ENCODE measurements at regions not wholly inside any gene's neighbourhood (a gene's known extent, or its start where the extent isn't known, plus 50 kb on each side); places are given as distances from the start of the nearest gene placed in this dataset.

DNA sequence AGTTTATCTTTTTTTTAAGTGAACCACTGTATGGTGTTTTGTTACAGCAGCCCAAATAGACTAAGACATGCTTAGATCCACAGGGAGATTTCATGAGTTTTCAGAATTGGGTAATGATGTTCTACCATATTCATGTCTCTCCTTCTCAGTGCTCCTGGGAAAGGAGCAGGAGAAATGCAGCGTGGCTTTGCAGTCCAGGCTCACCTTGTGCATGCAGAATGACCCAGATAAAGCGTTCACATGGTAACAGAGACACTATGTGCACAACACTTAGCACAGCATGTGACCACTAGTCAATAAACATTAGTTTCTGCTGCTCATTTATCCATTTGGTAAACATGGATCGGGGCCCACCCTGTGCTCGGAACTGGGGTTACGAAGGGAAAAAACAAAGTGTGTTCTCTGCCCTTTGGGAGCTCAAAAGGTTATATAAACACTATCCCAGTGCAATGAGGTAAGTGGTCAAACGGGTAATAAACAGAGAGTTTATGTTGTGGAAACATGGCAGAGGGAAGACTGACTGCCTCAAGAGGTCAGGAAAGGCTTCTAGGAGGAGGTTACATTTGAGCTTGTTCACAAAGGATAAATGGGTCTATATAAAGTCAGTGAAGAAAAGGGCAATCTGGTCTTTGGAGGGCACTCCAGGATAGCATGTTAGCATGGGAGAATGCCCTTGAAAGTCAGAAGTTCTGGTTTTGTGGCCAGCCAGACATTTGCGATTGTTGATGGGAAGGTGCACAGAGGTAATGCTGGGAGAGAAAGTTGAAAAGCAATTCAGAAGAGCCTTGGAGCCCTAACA is 299.2 kb downstream of the TDRD15 start:
- no peaks in the 10 kb centered on the region for H3K9me3 ChIP-seq (ENCODE audit: low read length)
- H3K4me1 ChIP-seq (ENCODE audit: insufficient read depth, low read length): no peaks in the 10 kb centered on the region
- no peak overlapping the region for H3K27ac ChIP-seq (ENCODE audit: low read depth, low read length)
- no peak overlapping the region for H3K9ac ChIP-seq (ENCODE audit: low read length)
- H3K4me3 ChIP-seq (ENCODE audit: low read depth in 1 of 2, low read length in 2 of 2): no peak overlapping the region
- H3K36me3 ChIP-seq (ENCODE audit: insufficient read depth, low read length): no peaks in the 10 kb centered on the region
- H3K27me3 ChIP-seq (ENCODE audit: control insufficient read depth in 1 of 2, insufficient read depth in 2 of 2, low read length in 2 of 2): no peaks in the 10 kb centered on the region

DNA sequence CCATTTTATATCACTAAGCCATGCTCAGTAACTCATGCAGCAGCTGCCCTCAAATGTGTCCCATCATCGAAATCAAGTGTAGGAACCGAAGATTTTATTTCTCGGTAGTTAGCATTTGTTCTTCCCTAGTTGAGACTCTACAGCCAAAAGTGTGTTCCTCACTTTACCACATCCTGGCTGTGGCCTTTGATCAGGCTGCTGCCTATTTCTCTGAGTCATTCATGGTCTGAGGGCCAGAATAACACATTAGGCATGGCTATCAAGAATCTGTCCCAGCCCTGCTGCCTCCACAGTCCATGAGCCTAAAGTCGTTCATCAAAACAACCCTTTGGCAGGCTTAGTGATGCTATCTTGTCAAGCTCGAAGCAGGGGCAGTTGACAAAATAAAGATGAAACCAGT is 300.1 kb downstream of the TDRD15 start:
- no peak overlapping the region for H3K27ac ChIP-seq (ENCODE audit: low read depth, low read length)
- no peaks in the 10 kb centered on the region for H3K27me3 ChIP-seq (ENCODE audit: control insufficient read depth in 1 of 2, insufficient read depth in 2 of 2, low read length in 2 of 2)
- no peak overlapping the region for H3K4me3 ChIP-seq (ENCODE audit: low read depth in 1 of 2, low read length in 2 of 2)
- no peaks in the 10 kb centered on the region for H3K4me1 ChIP-seq (ENCODE audit: insufficient read depth, low read length)
- no peak overlapping the region for H3K9ac ChIP-seq (ENCODE audit: low read length)
- H3K9me3 ChIP-seq (ENCODE audit: low read length): no peaks in the 10 kb centered on the region
- H3K36me3 ChIP-seq (ENCODE audit: insufficient read depth, low read length): no peaks in the 10 kb centered on the region

DNA sequence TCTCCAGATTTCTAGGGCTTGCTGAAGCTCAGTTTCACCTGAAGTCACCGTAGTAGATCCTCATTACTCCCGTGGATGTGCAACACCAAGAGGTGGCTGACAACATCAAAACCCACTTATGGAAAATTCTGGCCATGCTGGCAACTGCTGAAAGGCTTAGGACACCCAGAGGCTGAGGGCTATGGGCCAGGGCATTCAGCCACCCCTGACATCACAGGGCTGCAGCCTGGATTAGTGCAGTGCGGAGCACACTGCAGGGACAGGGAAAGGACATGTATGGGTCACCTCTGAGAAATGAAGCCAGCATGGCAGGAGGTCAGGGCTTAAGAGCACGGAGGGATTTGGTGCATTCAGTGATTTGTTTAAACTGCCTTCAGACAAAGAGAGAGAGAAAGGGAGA is 300.6 kb downstream of the TDRD15 start:
- Histone ChIP-seq H3K36me3 (ENCODE audit: insufficient read depth, low read length) (no peaks in the 10 kb centered on the region), H3K27me3 (ENCODE audit: control insufficient read depth in 1 of 2, insufficient read depth in 2 of 2, low read length in 2 of 2) (no peaks in the 10 kb centered on the region), H3K4me3 (ENCODE audit: low read depth in 1 of 2, low read length in 2 of 2) (no peak overlapping the region), H3K9ac (ENCODE audit: low read length) (no peak overlapping the region), H3K9me3 (ENCODE audit: low read length) (no peaks in the 10 kb centered on the region), H3K4me1 (ENCODE audit: insufficient read depth, low read length) (no peaks in the 10 kb centered on the region), H3K27ac (ENCODE audit: low read depth, low read length) (no peak overlapping the region)

GRCh38 chr2:21427606-21428005 is 303.8 kb downstream of the TDRD15 start:
- no peaks in the 10 kb centered on the region for H3K9me3 ChIP-seq (ENCODE audit: low read length)
- H3K27ac ChIP-seq (ENCODE audit: low read depth, low read length): no peak overlapping the region
- no peaks in the 10 kb centered on the region for H3K4me1 ChIP-seq (ENCODE audit: insufficient read depth, low read length)
- no peak overlapping the region for H3K9ac ChIP-seq (ENCODE audit: low read length)
- no peaks in the 10 kb centered on the region for H3K27me3 ChIP-seq (ENCODE audit: control insufficient read depth in 1 of 2, insufficient read depth in 2 of 2, low read length in 2 of 2)
- H3K36me3 ChIP-seq (ENCODE audit: insufficient read depth, low read length): no peaks in the 10 kb centered on the region
- no peak overlapping the region for H3K4me3 ChIP-seq (ENCODE audit: low read depth in 1 of 2, low read length in 2 of 2)

GRCh38 chr2:21428754-21429153 is 305.0 kb downstream of the TDRD15 start:
- Histone ChIP-seq H3K4me1 (ENCODE audit: insufficient read depth, low read length) (no peaks in the 10 kb centered on the region), H3K9me3 (ENCODE audit: low read length) (no peaks in the 10 kb centered on the region), H3K4me3 (ENCODE audit: low read depth in 1 of 2, low read length in 2 of 2) (no peak overlapping the region), H3K9ac (ENCODE audit: low read length) (no peak overlapping the region), H3K36me3 (ENCODE audit: insufficient read depth, low read length) (no peaks in the 10 kb centered on the region), H3K27ac (ENCODE audit: low read depth, low read length) (no peak overlapping the region), H3K27me3 (ENCODE audit: control insufficient read depth in 1 of 2, insufficient read depth in 2 of 2, low read length in 2 of 2) (no peaks in the 10 kb centered on the region)

- Histone ChIP-seq H3K27me3 (ENCODE audit: control insufficient read depth in 1 of 2, insufficient read depth in 2 of 2, low read length in 2 of 2) (no peaks in the 10 kb centered on the region), H3K27ac (ENCODE audit: low read depth, low read length) (no peak overlapping the region), H3K9ac (ENCODE audit: low read length) (no peak overlapping the region)
These were observed 306.0 kb downstream of the TDRD15 start for GRCh38 chr2:21429747-21430146.

GRCh38 chr2:21431078-21431477 is 307.3 kb downstream of the TDRD15 start:
- Histone ChIP-seq H3K9me3 (ENCODE audit: low read length) (no peaks in the 10 kb centered on the region), H3K4me3 (ENCODE audit: low read depth in 1 of 2, low read length in 2 of 2) (no peak overlapping the region), H3K4me1 (ENCODE audit: insufficient read depth, low read length) (no peaks in the 10 kb centered on the region), H3K36me3 (ENCODE audit: insufficient read depth, low read length) (no peaks in the 10 kb centered on the region), H3K9ac (ENCODE audit: low read length) (no peak overlapping the region), H3K27ac (ENCODE audit: low read depth, low read length) (no peak overlapping the region), H3K27me3 (ENCODE audit: control insufficient read depth in 1 of 2, insufficient read depth in 2 of 2, low read length in 2 of 2) (no peaks in the 10 kb centered on the region)

More at GRCh38 chr2:21429747-21430146, 306.0 kb downstream of the TDRD15 start:
- Histone ChIP-seq H3K4me1 (ENCODE audit: insufficient read depth, low read length) (no peaks in the 10 kb centered on the region), H3K9me3 (ENCODE audit: low read length) (no peaks in the 10 kb centered on the region), H3K4me3 (ENCODE audit: low read depth in 1 of 2, low read length in 2 of 2) (no peak overlapping the region), H3K36me3 (ENCODE audit: insufficient read depth, low read length) (no peaks in the 10 kb centered on the region)

DNA sequence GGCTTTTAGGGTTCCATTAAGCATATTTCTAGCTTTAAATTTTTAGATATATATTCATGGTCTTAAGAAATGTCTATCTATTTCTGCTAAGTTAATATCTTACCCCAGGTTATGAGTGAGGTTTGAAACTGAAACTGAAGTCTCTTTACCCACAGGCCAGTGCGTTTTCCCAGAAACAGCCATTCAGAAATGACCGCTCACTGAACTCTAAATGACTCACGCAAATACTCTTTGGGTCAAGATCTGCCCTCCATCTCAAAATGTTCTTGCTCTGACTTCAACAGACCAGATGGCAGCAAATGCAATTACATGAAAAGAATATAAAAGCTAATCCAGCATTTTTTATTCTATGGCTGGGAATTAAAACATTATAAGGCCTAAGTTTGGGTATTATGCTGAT is 315.2 kb downstream of the TDRD15 start:
- no peaks in the 10 kb centered on the region for H3K27me3 ChIP-seq (ENCODE audit: control insufficient read depth in 1 of 2, insufficient read depth in 2 of 2, low read length in 2 of 2)
- H3K9ac ChIP-seq (ENCODE audit: low read length): no peak overlapping the region
- peaks cover 8% of the 10 kb centered on the region for H3K4me1 ChIP-seq (ENCODE audit: insufficient read depth, low read length)
- no peaks in the 10 kb centered on the region for H3K36me3 ChIP-seq (ENCODE audit: insufficient read depth, low read length)
- no peaks in the 10 kb centered on the region for H3K9me3 ChIP-seq (ENCODE audit: low read length)
- no peak overlapping the region for H3K27ac ChIP-seq (ENCODE audit: low read depth, low read length)
- H3K4me3 ChIP-seq (ENCODE audit: low read depth in 1 of 2, low read length in 2 of 2): no peak overlapping the region

- no peaks in the 10 kb centered on the region for H3K36me3 ChIP-seq (ENCODE audit: insufficient read depth, low read length)
- H3K9me3 ChIP-seq (ENCODE audit: low read length): no peaks in the 10 kb centered on the region
- no peak overlapping the region for H3K9ac ChIP-seq (ENCODE audit: low read length)
- H3K27ac ChIP-seq (ENCODE audit: low read depth, low read length): no peak overlapping the region
- H3K4me3 ChIP-seq (ENCODE audit: low read depth in 1 of 2, low read length in 2 of 2): no peak overlapping the region
- peaks cover 12% of the 10 kb centered on the region for H3K4me1 ChIP-seq (ENCODE audit: insufficient read depth, low read length)
- no peaks in the 10 kb centered on the region for H3K27me3 ChIP-seq (ENCODE audit: control insufficient read depth in 1 of 2, insufficient read depth in 2 of 2, low read length in 2 of 2)
These were observed 317.7 kb downstream of the TDRD15 start for GRCh38 chr2:21441442-21441841.

- peaks cover 12% of the 10 kb centered on the region for H3K4me1 ChIP-seq (ENCODE audit: insufficient read depth, low read length)
- no peaks in the 10 kb centered on the region for H3K36me3 ChIP-seq (ENCODE audit: insufficient read depth, low read length)
- no peak overlapping the region for H3K27ac ChIP-seq (ENCODE audit: low read depth, low read length)
- no peaks in the 10 kb centered on the region for H3K9me3 ChIP-seq (ENCODE audit: low read length)
- no peaks in the 10 kb centered on the region for H3K27me3 ChIP-seq (ENCODE audit: control insufficient read depth in 1 of 2, insufficient read depth in 2 of 2, low read length in 2 of 2)
- H3K4me3 ChIP-seq (ENCODE audit: low read depth in 1 of 2, low read length in 2 of 2): no peak overlapping the region
- no peak overlapping the region for H3K9ac ChIP-seq (ENCODE audit: low read length)
These were observed 319.8 kb downstream of the TDRD15 start for GRCh38 chr2:21443494-21444105.

DNA sequence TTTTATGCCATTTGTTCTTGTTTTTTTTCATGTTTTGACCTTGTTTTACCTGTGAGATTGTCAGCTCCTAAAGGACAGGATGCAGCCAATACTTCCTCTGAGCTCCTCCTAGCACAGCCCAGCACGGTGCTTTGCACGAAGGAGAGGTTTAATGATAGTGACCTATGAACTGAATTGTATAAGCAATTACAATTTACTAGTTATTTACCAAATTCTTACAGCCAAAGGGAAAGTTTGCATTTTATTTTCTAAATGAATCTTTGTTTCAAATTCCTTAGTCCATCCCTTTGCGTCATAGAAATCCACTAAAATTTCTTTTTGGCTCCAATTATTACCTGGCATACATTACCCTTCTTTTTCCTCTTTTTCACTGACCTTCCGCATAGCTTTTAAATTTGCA is 326.1 kb downstream of the TDRD15 start:
- Histone ChIP-seq H3K4me1 (ENCODE audit: insufficient read depth, low read length) (no peaks in the 10 kb centered on the region), H3K27ac (ENCODE audit: low read depth, low read length) (no peak overlapping the region), H3K4me3 (ENCODE audit: low read depth in 1 of 2, low read length in 2 of 2) (no peak overlapping the region), H3K36me3 (ENCODE audit: insufficient read depth, low read length) (no peaks in the 10 kb centered on the region), H3K9me3 (ENCODE audit: low read length) (no peaks in the 10 kb centered on the region), H3K27me3 (ENCODE audit: control insufficient read depth in 1 of 2, insufficient read depth in 2 of 2, low read length in 2 of 2) (no peaks in the 10 kb centered on the region), H3K9ac (ENCODE audit: low read length) (no peak overlapping the region)

DNA sequence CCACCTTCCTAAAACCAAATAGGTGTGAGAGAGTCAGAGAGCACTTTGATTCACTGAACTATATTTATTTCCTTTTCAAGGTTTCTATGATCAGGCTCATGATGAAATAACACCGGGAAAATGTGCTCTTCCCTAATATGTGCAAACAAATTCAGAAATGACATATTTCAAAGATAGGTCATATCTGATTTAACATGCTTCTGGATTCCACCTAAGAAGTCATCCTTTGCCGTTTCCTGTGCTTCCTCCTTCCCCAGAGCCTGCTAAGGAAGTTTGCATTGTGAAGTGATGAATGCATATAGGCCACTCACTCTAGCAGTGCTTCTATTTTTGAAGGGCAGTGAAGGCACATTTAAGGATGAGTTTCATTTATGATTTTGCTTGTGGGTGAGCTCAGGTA is 327.6 kb downstream of the TDRD15 start:
- Histone ChIP-seq H3K4me1 (ENCODE audit: insufficient read depth, low read length) (no peaks in the 10 kb centered on the region), H3K27me3 (ENCODE audit: control insufficient read depth in 1 of 2, insufficient read depth in 2 of 2, low read length in 2 of 2) (no peaks in the 10 kb centered on the region), H3K27ac (ENCODE audit: low read depth, low read length) (no peak overlapping the region), H3K9me3 (ENCODE audit: low read length) (no peaks in the 10 kb centered on the region), H3K9ac (ENCODE audit: low read length) (no peak overlapping the region), H3K36me3 (ENCODE audit: insufficient read depth, low read length) (no peaks in the 10 kb centered on the region), H3K4me3 (ENCODE audit: low read depth in 1 of 2, low read length in 2 of 2) (no peak overlapping the region)
